Choroid plexus epithelial cell (primary cell): ENCODE measurements at regions not wholly inside any gene's neighbourhood (a gene's known extent, or its start where the extent isn't known, plus 50 kb on each side); places are given as distances from the start of the nearest gene placed in this dataset.

Experiments
- DNase-seq: peaks from one replicate; pipeline ENCODE4 v3.0.0-alpha.2; 2010; ENCODE audit warnings: low read depth
- H3K4me3 ChIP-seq: 2 replicates; pipeline ENCODE4 v1.5.1; 2011; ENCODE audit warnings: low read depth, mild to moderate bottlenecking, control low read depth, low read length, moderate library complexity
- CTCF ChIP-seq: conservative IDR thresholded peaks from 2 replicates; pipeline ENCODE4 v1.5.1; 2011; ENCODE audit warnings: low read depth, mild to moderate bottlenecking, control low read depth, inconsistent platforms, low read length, moderate library complexity

GRCh38 chrX:117808426-117808825 is 308.2 kb downstream of the KLHL13 start:
- no peak overlapping the region for H3K4me3 ChIP-seq
- TF ChIP-seq CTCF = no peak
- no peak for DNase-seq

- DNase-seq = no peak
- no peak for TF ChIP-seq CTCF
- H3K4me3 ChIP-seq = no peak overlapping the region
Measured at GRCh38 chrX:117803463-117803862, 313.1 kb downstream of the KLHL13 start.

- no peak for TF ChIP-seq CTCF
- H3K4me3 ChIP-seq = no peak overlapping the region
- no peak for DNase-seq
Measured at GRCh38 chrX:117788339-117788738, 328.3 kb downstream of the KLHL13 start.

- TF ChIP-seq CTCF = no peak
- H3K4me3 ChIP-seq = no peak overlapping the region
- DNase-seq = no peak
Measured at GRCh38 chrX:117771384-117771783, 345.2 kb downstream of the KLHL13 start.

- TF ChIP-seq CTCF = no peak
- no peak overlapping the region for H3K4me3 ChIP-seq
- no peak for DNase-seq
Measured at GRCh38 chrX:117768861-117769604, 347.6 kb downstream of the KLHL13 start.

GRCh38 chrX:117765211-117765610 is 351.4 kb downstream of the KLHL13 start:
- H3K4me3 ChIP-seq = no peak overlapping the region
- no peak for TF ChIP-seq CTCF
- no peak for DNase-seq

- no peak overlapping the region for H3K4me3 ChIP-seq
- no peak for DNase-seq
- no peak for TF ChIP-seq CTCF
Measured at GRCh38 chrX:117752745-117753144, 363.9 kb downstream of the KLHL13 start.
